HG02642 (cell line): ENCODE measurements at regions not wholly inside any gene's neighbourhood (a gene's known extent, or its start where the extent isn't known, plus 50 kb on each side); places are given as distances from the start of the nearest gene placed in this dataset.
"Not testable (repeated sequence)": the region's sequence is repeated elsewhere in the genome, so short reads cannot be mapped to it uniquely, and the experiment has no call there.

Source experiments
- ATAC-seq: cut with Tn5 transposase; IDR thresholded peaks from one replicate; pipeline ENCODE4 v1.9.1; 2021; ENCODE audit warnings: mild to moderate bottlenecking; ENCODE audit not compliant: unreplicated experiment, poor library complexity

- ATAC-seq: no peak
These were observed 250.8 kb downstream of the DLL1 start for GRCh38 chr6:170040115-170040500.

- ATAC-seq: no peak
These were observed 251.4 kb downstream of the DLL1 start for GRCh38 chr6:170039156-170040114.

GRCh38 chr6:170038708-170039107 lies 252.2 kb downstream of the DLL1 start:
- no peak for ATAC-seq

- no peak for ATAC-seq
These were observed 252.6 kb downstream of the DLL1 start for GRCh38 chr6:170038251-170038650.

- ATAC-seq: no peak
These were observed 253.2 kb downstream of the DLL1 start for GRCh38 chr6:170037541-170038250.

- ATAC-seq: no peak
These were observed 254.0 kb downstream of the DLL1 start for GRCh38 chr6:170036916-170037315.

GRCh38 chr6:170036367-170036766 lies 254.5 kb downstream of the DLL1 start:
- not testable (repeated sequence) for ATAC-seq

- ATAC-seq: no peak
These were observed 255.0 kb downstream of the DLL1 start for GRCh38 chr6:170035901-170036304.

- no peak for ATAC-seq
These were observed 255.8 kb downstream of the DLL1 start for GRCh38 chr6:170035044-170035443.

- ATAC-seq: no peak
These were observed 256.6 kb downstream of the DLL1 start for GRCh38 chr6:170034294-170034693.

GRCh38 chr6:170033666-170034065 lies 257.2 kb downstream of the DLL1 start:
- no peak for ATAC-seq

- ATAC-seq: no peak
These were observed 258.1 kb downstream of the DLL1 start for GRCh38 chr6:170032706-170033309.

- no peak for ATAC-seq
These were observed 258.7 kb downstream of the DLL1 start for GRCh38 chr6:170032197-170032596.

- no peak for ATAC-seq
These were observed 259.2 kb downstream of the DLL1 start for GRCh38 chr6:170031684-170032121.

- ATAC-seq: no peak
These were observed 259.9 kb downstream of the DLL1 start for GRCh38 chr6:170030821-170031471.

GRCh38 chr6:170030284-170030815 lies 260.5 kb downstream of the DLL1 start:
- ATAC-seq: no peak

GRCh38 chr6:170029416-170030283 lies 261.2 kb downstream of the DLL1 start:
- no peak for ATAC-seq

- no peak for ATAC-seq
These were observed 262.1 kb downstream of the DLL1 start for GRCh38 chr6:170028629-170029345.

GRCh38 chr6:170027647-170028043 lies 263.2 kb downstream of the DLL1 start:
- ATAC-seq: no peak
